ENCODE measurements at regions not wholly inside any gene's neighbourhood (a gene's known extent, or its start where the extent isn't known, plus 50 kb on each side); places are given as distances from the start of the nearest gene placed in this dataset.

GRCh38 chr13:58151452-58151851 is 519.9 kb downstream of the PCDH17 start:
- TF ChIP-seq REST (tag by site-specific recombination; IDR thresholded peaks at IDR 0.05) (no peak), CTCF (tag by site-specific recombination; IDR thresholded peaks at IDR 0.05) (no peak), ZFP3 (tag by site-specific recombination; IDR thresholded peaks at IDR 0.05; ENCODE audit: low read depth) (no peak), PATZ1 (tag by site-specific recombination; IDR thresholded peaks at IDR 0.05) (no peak), ZNF792 (tag by site-specific recombination; IDR thresholded peaks at IDR 0.05) (no peak), PRDM1 (tag by site-specific recombination; IDR thresholded peaks at IDR 0.05) (no peak), ZNF677 (tag by site-specific recombination; IDR thresholded peaks at IDR 0.05) (no peak), SCRT1 (tag by site-specific recombination; IDR thresholded peaks at IDR 0.05; ENCODE audit: borderline replicate concordance) (no peak), ZBTB11 (tag by site-specific recombination; conservative IDR thresholded peaks at IDR 0.05; ENCODE audit: low read depth) (no peak), SALL2 (tag by site-specific recombination; IDR thresholded peaks at IDR 0.05; ENCODE audit: borderline replicate concordance) (no peak), ZNF311 (tag by site-specific recombination; IDR thresholded peaks at IDR 0.05; ENCODE audit: borderline replicate concordance) (no peak), ZNF274 (IDR thresholded peaks at IDR 0.05; ENCODE audit: low read length) (no peak), ZNF274 (tag by site-specific recombination; IDR thresholded peaks at IDR 0.05; ENCODE audit: borderline replicate concordance) (no peak)

Measured in HEK293 (cell line).